RWPE1 (cell line): ENCODE measurements at regions not wholly inside any gene's neighbourhood (a gene's known extent, or its start where the extent isn't known, plus 50 kb on each side); places are given as distances from the start of the nearest gene placed in this dataset.

Source experiments
- CTCF ChIA-PET: fragments of 350-600 bp; sonication (Branson Sonifier 250); formaldehyde crosslinking; extraction: SDS; loops from one replicate; lab custom pipeline; 2021; lab: Yijun Ruan, JAX
- POLR2A ChIA-PET: fragments of 400-600 bp; formaldehyde crosslinking; extraction: SDS; loops from one replicate; lab custom pipeline; 2020; ENCODE audit warnings: antibody characterized with exemption; ENCODE audit not compliant: low non-redundant PET; lab: Yijun Ruan, JAX
- DNase-seq: peaks from one replicate; pipeline ENCODE4 v3.0.0; 2012; ENCODE audit warnings: low spot score
- H3K27ac ChIP-seq: fragments of 450-650 bp; 2 replicates; pipeline ENCODE4 v1.5.1; 2017
- TF ChIP-seq, protein P1 (sequence below): fragments of 450-650 bp; conservative IDR thresholded peaks from 2 replicates; pipeline ENCODE4 v1.5.1; 2017; ENCODE audit warnings: low read depth, mild to moderate bottlenecking

GRCh38 chr2:217267758-217268157, 407.9 kb upstream of the TNP1 start:
- ChIA-PET POLR2A (no interaction called here), CTCF (interaction anchor here (0.6 kb wide), 2 partner anchors 59 to 206 kb away, joined by 3 to 4 read pairs; no protein-coding TSS in a partner anchor)
- no peak overlapping the region for H3K27ac ChIP-seq
- TF ChIP-seq, protein P1, sequence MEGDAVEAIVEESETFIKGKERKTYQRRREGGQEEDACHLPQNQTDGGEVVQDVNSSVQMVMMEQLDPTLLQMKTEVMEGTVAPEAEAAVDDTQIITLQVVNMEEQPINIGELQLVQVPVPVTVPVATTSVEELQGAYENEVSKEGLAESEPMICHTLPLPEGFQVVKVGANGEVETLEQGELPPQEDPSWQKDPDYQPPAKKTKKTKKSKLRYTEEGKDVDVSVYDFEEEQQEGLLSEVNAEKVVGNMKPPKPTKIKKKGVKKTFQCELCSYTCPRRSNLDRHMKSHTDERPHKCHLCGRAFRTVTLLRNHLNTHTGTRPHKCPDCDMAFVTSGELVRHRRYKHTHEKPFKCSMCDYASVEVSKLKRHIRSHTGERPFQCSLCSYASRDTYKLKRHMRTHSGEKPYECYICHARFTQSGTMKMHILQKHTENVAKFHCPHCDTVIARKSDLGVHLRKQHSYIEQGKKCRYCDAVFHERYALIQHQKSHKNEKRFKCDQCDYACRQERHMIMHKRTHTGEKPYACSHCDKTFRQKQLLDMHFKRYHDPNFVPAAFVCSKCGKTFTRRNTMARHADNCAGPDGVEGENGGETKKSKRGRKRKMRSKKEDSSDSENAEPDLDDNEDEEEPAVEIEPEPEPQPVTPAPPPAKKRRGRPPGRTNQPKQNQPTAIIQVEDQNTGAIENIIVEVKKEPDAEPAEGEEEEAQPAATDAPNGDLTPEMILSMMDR = no peak
- no peak for DNase-seq

- CTCF ChIA-PET = no interaction called here
These were observed 403.9 kb upstream of the TNP1 start for GRCh38 chr2:217263756-217264155.

GRCh38 chr2:217262911-217263310, 403.0 kb upstream of the TNP1 start:
- DNase-seq = no peak
- TF ChIP-seq, protein P1 = no peak
- ChIA-PET CTCF (interaction anchor here (0.6 kb wide), 1 partner anchor 244 kb away, joined by 4 read pairs; no protein-coding TSS in a partner anchor), POLR2A (no interaction called here)
- H3K27ac ChIP-seq = no peak overlapping the region

More at GRCh38 chr2:217263756-217264155, 403.9 kb upstream of the TNP1 start:
- TF ChIP-seq, protein P1 = no peak
- POLR2A ChIA-PET = no interaction called here
- no peak overlapping the region for H3K27ac ChIP-seq
- DNase-seq = no peak

DNA sequence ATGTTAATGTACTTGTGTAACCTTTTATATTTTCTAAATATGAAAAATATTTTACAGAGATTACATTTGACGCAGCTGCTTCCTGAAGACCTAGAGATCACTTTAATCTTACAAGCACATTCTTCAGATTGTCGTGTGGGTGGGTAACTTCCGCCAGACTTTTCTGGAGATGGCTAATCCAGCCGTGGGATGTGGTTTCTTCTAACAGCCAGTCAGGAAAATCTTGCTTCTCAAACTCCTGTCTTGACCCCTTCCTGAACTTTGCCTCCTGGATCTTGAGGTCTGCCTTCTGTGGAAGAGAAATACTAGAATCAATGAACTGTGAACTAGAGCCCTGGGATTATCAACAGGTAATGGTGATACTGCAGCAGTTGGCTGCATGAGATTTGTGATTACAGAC, 401.6 kb upstream of the TNP1 start:
- CTCF ChIA-PET = no interaction called here
- POLR2A ChIA-PET = no interaction called here
- DNase-seq = no peak
- H3K27ac ChIP-seq = no peak overlapping the region
- TF ChIP-seq, protein P1 = no peak

- no peak for DNase-seq
- TF ChIP-seq, protein P1 = no peak
- CTCF ChIA-PET = no interaction called here
- no peak overlapping the region for H3K27ac ChIP-seq
- POLR2A ChIA-PET = no interaction called here
These were observed 400.7 kb upstream of the TNP1 start for GRCh38 chr2:217260441-217261115.

DNA sequence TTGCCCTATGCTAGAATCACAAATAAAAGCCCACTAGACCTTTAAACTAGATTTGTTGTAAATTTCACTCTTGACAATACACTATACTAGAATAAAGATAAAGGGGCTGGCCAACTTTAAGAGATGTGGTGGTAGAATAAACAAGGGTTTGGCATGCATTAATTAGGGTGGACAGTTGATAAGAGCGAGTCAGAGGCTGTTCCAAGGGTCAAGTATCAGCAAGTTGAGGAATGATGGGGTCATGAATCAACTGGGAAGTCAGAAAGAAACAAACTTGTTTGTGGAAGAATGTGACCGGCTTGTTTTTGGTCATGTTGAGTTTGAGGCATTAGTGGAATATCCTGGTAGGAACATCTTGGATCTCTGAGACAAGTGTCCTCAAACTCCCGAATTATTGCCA, 398.3 kb upstream of the TNP1 start:
- ChIA-PET POLR2A (no interaction called here), CTCF (no interaction called here)

More for the DNA sequence above, 398.3 kb upstream of the TNP1 start:
- no peak overlapping the region for H3K27ac ChIP-seq
- DNase-seq = no peak
- TF ChIP-seq, protein P1 = no peak
